Astrocyte (in vitro differentiated cells and primary cell): ENCODE measurements at regions not wholly inside any gene's neighbourhood (a gene's known extent, or its start where the extent isn't known, plus 50 kb on each side); places are given as distances from the start of the nearest gene placed in this dataset.

ENCODE experiments used
- DNase-seq: peaks from one replicate; pipeline ENCODE4 v3.0.0-alpha.2; 2010; ENCODE audit warnings: low read depth
- FAIRE-seq: peaks from 2 replicates; lab custom pipeline; 2011; peaks lifted over from hg19 to GRCh38; lab: Jason Lieb, UNC
- H2AFZ ChIP-seq: 2 replicates; pipeline ENCODE4 v1.6.0; 2012; ENCODE audit warnings: low read depth, low read length, inconsistent platforms
- H3K27ac ChIP-seq: 2 replicates; pipeline ENCODE4 v1.5.1; 2011; ENCODE audit warnings: low read depth, low read length, inconsistent platforms
- H3K27me3 ChIP-seq: 2 replicates; pipeline ENCODE4 v1.6.0; 2011; ENCODE audit warnings: low read length, inconsistent platforms; ENCODE audit not compliant: insufficient read depth
- H3K36me3 ChIP-seq: 2 replicates; pipeline ENCODE4 v1.5.1; 2011; ENCODE audit warnings: low read length, inconsistent platforms; ENCODE audit not compliant: insufficient read depth
- H3K4me1 ChIP-seq: 2 replicates; pipeline ENCODE4 v1.5.1; 2011; ENCODE audit warnings: low read length, inconsistent platforms; ENCODE audit not compliant: insufficient read depth
- H3K4me2 ChIP-seq: 2 replicates; pipeline ENCODE4 v1.6.0; 2012; ENCODE audit warnings: low read length, inconsistent platforms
- H3K4me3 ChIP-seq: 2 replicates; pipeline ENCODE4 v1.5.1; 2011; ENCODE audit warnings: low read depth, mild to moderate bottlenecking, low read length, inconsistent platforms; ENCODE audit not compliant: insufficient read depth
- H3K79me2 ChIP-seq: 2 replicates; pipeline ENCODE4 v1.6.0; 2012; ENCODE audit warnings: mild to moderate bottlenecking, low read length, inconsistent platforms; ENCODE audit not compliant: insufficient read depth
- H3K9ac ChIP-seq: 2 replicates; pipeline ENCODE4 v1.6.0; 2012; ENCODE audit warnings: mild to moderate bottlenecking, low read length, inconsistent platforms
- H3K9me3 ChIP-seq: 2 replicates; pipeline ENCODE4 v1.5.1; 2012; ENCODE audit warnings: low read depth, mild to moderate bottlenecking, low read length, inconsistent platforms; ENCODE audit not compliant: insufficient read depth
- H4K20me1 ChIP-seq: 2 replicates; pipeline ENCODE4 v1.6.0; 2012; ENCODE audit warnings: low read length, inconsistent platforms; ENCODE audit not compliant: insufficient read depth
- H3K27ac Mint-ChIP-seq: one replicate; pipeline ENCODE4 v1.8.0; 2021; ENCODE audit warnings: mild to moderate bottlenecking, mixed read lengths; ENCODE audit not compliant: unreplicated experiment
- H3K27me3 Mint-ChIP-seq: one replicate; pipeline ENCODE4 v1.8.0; 2021; ENCODE audit warnings: low read depth, mixed read lengths; ENCODE audit not compliant: unreplicated experiment
- H3K36me3 Mint-ChIP-seq: one replicate; pipeline ENCODE4 v1.8.0; 2021; ENCODE audit warnings: low read depth, mixed read lengths; ENCODE audit not compliant: unreplicated experiment
- H3K4me1 Mint-ChIP-seq: one replicate; pipeline ENCODE4 v1.8.0; 2021; ENCODE audit warnings: low read depth, mixed read lengths; ENCODE audit not compliant: unreplicated experiment
- H3K4me3 Mint-ChIP-seq: one replicate; pipeline ENCODE4 v1.8.0; 2021; ENCODE audit warnings: mild to moderate bottlenecking, moderate library complexity, mixed read lengths; ENCODE audit not compliant: unreplicated experiment
- H3K9me3 Mint-ChIP-seq: one replicate; pipeline ENCODE4 v1.8.0; 2021; ENCODE audit warnings: mild to moderate bottlenecking, mixed read lengths; ENCODE audit not compliant: unreplicated experiment
- EZH2 ChIP-seq: IDR thresholded peaks from 2 replicates; pipeline ENCODE4 v1.6.1; 2012; ENCODE audit warnings: mild to moderate bottlenecking, low read length, inconsistent platforms; ENCODE audit not compliant: insufficient read depth
- TF ChIP-seq, protein P1 (sequence below): IDR thresholded peaks from 2 replicates; pipeline ENCODE4 v1.5.1; 2011; ENCODE audit warnings: low read depth, mild to moderate bottlenecking, inconsistent platforms, low read length, moderate library complexity; ENCODE audit not compliant: insufficient read depth

DNA sequence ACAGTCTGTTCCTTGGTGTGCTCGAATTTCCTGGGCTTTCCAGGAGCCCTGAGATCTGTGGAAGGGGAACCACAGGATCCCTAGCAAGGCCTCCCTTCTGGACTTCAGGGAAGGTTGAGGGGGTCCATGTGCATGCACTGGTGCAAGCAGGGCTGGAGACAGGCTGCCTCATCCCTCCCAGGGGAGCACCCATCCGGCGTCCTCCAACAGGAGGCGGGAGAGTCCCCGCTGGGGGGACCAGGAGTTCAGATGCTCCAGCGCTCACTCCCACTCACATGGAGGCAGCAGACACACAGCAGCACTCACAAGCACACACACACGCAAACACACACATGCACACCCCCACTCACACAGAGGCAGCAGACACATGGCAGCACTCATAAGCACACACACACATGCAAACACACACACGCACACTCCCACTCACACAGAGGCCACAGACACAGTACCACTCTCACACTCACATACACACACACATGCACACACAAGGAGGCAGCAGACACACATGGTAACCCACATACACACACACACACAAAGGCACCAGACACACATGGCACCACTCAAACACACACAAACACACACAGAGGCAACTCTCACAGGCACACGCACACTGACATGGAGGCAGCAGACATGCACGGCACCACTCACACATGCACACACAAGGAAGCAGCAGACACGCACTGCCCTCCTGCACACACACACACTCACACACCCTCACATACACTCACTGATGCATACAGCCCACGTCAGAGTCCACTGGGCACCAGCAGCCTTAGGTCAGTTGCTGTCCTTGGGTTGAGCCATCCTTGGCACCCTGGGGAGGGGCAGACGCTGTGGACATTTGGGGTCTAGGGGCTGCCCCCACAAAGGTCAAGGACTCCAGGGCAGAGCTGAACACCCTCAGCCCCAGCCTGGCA is 247.0 kb upstream of the PPP2R2D start:
- DNase-seq (no peak), FAIRE-seq (no peak)

DNA sequence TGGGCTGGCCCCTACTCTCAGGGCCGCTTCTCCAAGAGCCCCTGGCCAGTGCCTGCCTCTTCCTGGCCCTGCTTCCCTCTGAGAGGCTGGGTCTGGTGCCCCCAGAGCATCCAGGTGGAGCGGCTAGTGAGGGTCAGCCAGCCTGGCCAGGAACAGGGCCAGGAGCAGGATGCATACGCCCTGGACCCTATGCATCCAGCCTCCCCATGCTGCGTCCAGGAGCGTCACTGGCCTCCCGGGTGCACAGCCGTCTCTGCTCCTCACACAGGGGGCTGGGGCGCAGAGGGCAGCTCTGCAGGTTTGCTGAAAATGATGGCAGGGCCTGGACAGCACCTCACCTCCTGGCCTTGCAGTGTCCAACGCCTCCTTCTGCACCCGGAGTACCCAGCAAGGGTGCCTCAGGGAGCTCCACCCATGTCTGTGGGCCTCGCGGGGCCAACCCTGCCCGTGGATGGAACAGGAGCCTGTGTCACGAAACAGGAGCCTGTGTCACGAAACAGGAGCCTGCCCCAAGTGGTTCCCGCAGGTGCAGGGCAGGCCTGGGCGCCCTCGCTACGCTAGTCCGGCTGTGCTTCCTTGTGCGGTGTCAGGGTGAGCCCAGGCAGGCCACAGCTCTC is 246.2 kb upstream of the PPP2R2D start:
- no peak overlapping the region for H2AFZ ChIP-seq
- Mint-ChIP-seq H3K36me3 (peaks cover 1% of the 10 kb centered on the region), H3K9me3 (no peaks in the 10 kb centered on the region), H3K27ac (no peak overlapping the region), H3K27me3 (peaks cover 23% of the 10 kb centered on the region), H3K4me1 (peaks cover 6% of the 10 kb centered on the region), H3K4me3 (no peak overlapping the region)
- no peaks in the 10 kb centered on the region for H3K4me1 ChIP-seq
- no peaks in the 10 kb centered on the region for H3K36me3 ChIP-seq
- FAIRE-seq = no peak
- no peaks in the 10 kb centered on the region for H4K20me1 ChIP-seq
- H3K79me2 ChIP-seq = no peaks in the 10 kb centered on the region
- H3K27ac ChIP-seq = no peak overlapping the region
- no peak for DNase-seq
- no peak overlapping the region for H3K4me2 ChIP-seq
- no peak overlapping the region for H3K9ac ChIP-seq
- H3K27me3 ChIP-seq = no peaks in the 10 kb centered on the region
- H3K9me3 ChIP-seq = peaks cover 22% of the 10 kb centered on the region
- TF ChIP-seq EZH2 = no peak
- TF ChIP-seq, protein P1, sequence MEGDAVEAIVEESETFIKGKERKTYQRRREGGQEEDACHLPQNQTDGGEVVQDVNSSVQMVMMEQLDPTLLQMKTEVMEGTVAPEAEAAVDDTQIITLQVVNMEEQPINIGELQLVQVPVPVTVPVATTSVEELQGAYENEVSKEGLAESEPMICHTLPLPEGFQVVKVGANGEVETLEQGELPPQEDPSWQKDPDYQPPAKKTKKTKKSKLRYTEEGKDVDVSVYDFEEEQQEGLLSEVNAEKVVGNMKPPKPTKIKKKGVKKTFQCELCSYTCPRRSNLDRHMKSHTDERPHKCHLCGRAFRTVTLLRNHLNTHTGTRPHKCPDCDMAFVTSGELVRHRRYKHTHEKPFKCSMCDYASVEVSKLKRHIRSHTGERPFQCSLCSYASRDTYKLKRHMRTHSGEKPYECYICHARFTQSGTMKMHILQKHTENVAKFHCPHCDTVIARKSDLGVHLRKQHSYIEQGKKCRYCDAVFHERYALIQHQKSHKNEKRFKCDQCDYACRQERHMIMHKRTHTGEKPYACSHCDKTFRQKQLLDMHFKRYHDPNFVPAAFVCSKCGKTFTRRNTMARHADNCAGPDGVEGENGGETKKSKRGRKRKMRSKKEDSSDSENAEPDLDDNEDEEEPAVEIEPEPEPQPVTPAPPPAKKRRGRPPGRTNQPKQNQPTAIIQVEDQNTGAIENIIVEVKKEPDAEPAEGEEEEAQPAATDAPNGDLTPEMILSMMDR = no peak
- H3K4me3 ChIP-seq = no peak overlapping the region

More for the DNA sequence above, 247.0 kb upstream of the PPP2R2D start:
- Histone ChIP-seq H3K27me3 (no peaks in the 10 kb centered on the region), H3K36me3 (no peaks in the 10 kb centered on the region), H3K9ac (no peak overlapping the region), H2AFZ (no peak overlapping the region), H3K27ac (no peak overlapping the region), H3K4me2 (no peak overlapping the region), H3K4me3 (no peak overlapping the region), H4K20me1 (no peaks in the 10 kb centered on the region), H3K9me3 (peaks cover 22% of the 10 kb centered on the region), H3K79me2 (no peaks in the 10 kb centered on the region), H3K4me1 (no peaks in the 10 kb centered on the region)
- Mint-ChIP-seq H3K27ac (no peak overlapping the region), H3K4me3 (no peak overlapping the region), H3K36me3 (peaks cover 1% of the 10 kb centered on the region), H3K9me3 (no peaks in the 10 kb centered on the region), H3K27me3 (peaks cover 23% of the 10 kb centered on the region), H3K4me1 (peaks cover 6% of the 10 kb centered on the region)
- no peak for TF ChIP-seq EZH2
- TF ChIP-seq, protein P1 = no peak
